ENCODE measurements at regions not wholly inside any gene's neighbourhood (a gene's known extent, or its start where the extent isn't known, plus 50 kb on each side); places are given as distances from the start of the nearest gene placed in this dataset.
"Not testable (repeated sequence)": the region's sequence is repeated elsewhere in the genome, so short reads cannot be mapped to it uniquely, and the experiment has no call there.

- TF ChIP-seq RAD21 (IDR thresholded peaks at IDR 0.05; ENCODE audit: low read length); CTCF (IDR thresholded peaks at IDR 0.05); ZBTB33 (IDR thresholded peaks at IDR 0.05; ENCODE audit: borderline replicate concordance, low read depth); MAX (IDR thresholded peaks at IDR 0.05; ENCODE audit: low read depth); USF1 (IDR thresholded peaks at IDR 0.05; ENCODE audit: borderline replicate concordance, low read depth): not testable (repeated sequence)
These were observed 484.7 kb downstream of the GOLGA6L6 start for GRCh38 chr15:20056871-20057270.
